Osteoblast (primary cell): ENCODE measurements at regions not wholly inside any gene's neighbourhood (a gene's known extent, or its start where the extent isn't known, plus 50 kb on each side); places are given as distances from the start of the nearest gene placed in this dataset.

ENCODE experiments used
- DNase-seq: peaks from one replicate; pipeline ENCODE4 v3.0.0; 2011; ENCODE audit warnings: low spot score, mixed read lengths; ENCODE audit not compliant: insufficient read length; ENCODE audit errors: missing footprints
- H2AFZ ChIP-seq: 2 replicates; pipeline ENCODE4 v1.6.0; 2011; ENCODE audit warnings: mild to moderate bottlenecking, low read length
- H3K27ac ChIP-seq: 2 replicates; pipeline ENCODE4 v1.5.1; 2011; ENCODE audit warnings: mild to moderate bottlenecking, low read depth, low read length, moderate library complexity
- H3K27me3 ChIP-seq: 2 replicates; pipeline ENCODE4 v1.6.0; 2012; ENCODE audit warnings: mild to moderate bottlenecking, control low read depth, inconsistent platforms, low read length, moderate library complexity; ENCODE audit not compliant: insufficient read depth
- H3K36me3 ChIP-seq: 2 replicates; pipeline ENCODE4 v1.5.1; 2011; ENCODE audit warnings: mild to moderate bottlenecking, low read length, control low read depth, moderate library complexity; ENCODE audit not compliant: insufficient read depth
- H3K4me1 ChIP-seq: 2 replicates; pipeline ENCODE4 v1.5.1; 2011; ENCODE audit warnings: mild to moderate bottlenecking, low read length, control low read depth, moderate library complexity; ENCODE audit not compliant: insufficient read depth
- H3K4me2 ChIP-seq: 2 replicates; pipeline ENCODE4 v1.6.0; 2011; ENCODE audit warnings: mild to moderate bottlenecking, low read length; ENCODE audit not compliant: insufficient read depth
- H3K4me3 ChIP-seq: fragments of 200-600 bp; sonication (generic); 3 replicates; pipeline ENCODE4 v1.5.1; 2012; ENCODE audit warnings: mild to moderate bottlenecking, low read length, inconsistent platforms; ENCODE audit not compliant: insufficient read depth
- H3K79me2 ChIP-seq: 2 replicates; pipeline ENCODE4 v1.6.0; 2012; ENCODE audit warnings: mild to moderate bottlenecking, low read length, control low read depth, inconsistent platforms; ENCODE audit not compliant: insufficient read depth
- H3K9me3 ChIP-seq: 2 replicates; pipeline ENCODE4 v1.5.1; 2011; ENCODE audit warnings: low read depth, low read length, control low read depth
- H4K20me1 ChIP-seq: 2 replicates; pipeline ENCODE4 v1.6.0; 2012; ENCODE audit warnings: mild to moderate bottlenecking, low read length, control low read depth; ENCODE audit not compliant: insufficient read depth
- CTCF ChIP-seq: IDR thresholded peaks from 2 replicates; pipeline ENCODE4 v1.5.1; 2011; ENCODE audit warnings: mild to moderate bottlenecking, low read depth, low read length, moderate library complexity; ENCODE audit errors: extremely low read depth

GRCh38 chr7:125465527-125465926 is 535.9 kb upstream of the POT1 start:
- Histone ChIP-seq H3K27ac (no peak overlapping the region), H3K79me2 (no peaks in the 10 kb centered on the region), H3K9me3 (no peaks in the 10 kb centered on the region), H3K36me3 (no peaks in the 10 kb centered on the region), H3K4me1 (no peaks in the 10 kb centered on the region), H4K20me1 (no peaks in the 10 kb centered on the region), H2AFZ (no peak overlapping the region), H3K27me3 (no peaks in the 10 kb centered on the region), H3K4me3 (no peak overlapping the region), H3K4me2 (no peak overlapping the region)
- TF ChIP-seq CTCF, result no peak
- DNase-seq, result no peak

GRCh38 chr7:125462615-125463014 is 533.0 kb upstream of the POT1 start:
- Histone ChIP-seq H3K27ac (no peak overlapping the region), H3K4me1 (no peaks in the 10 kb centered on the region), H3K36me3 (no peaks in the 10 kb centered on the region), H3K4me2 (no peak overlapping the region), H3K79me2 (no peaks in the 10 kb centered on the region), H4K20me1 (no peaks in the 10 kb centered on the region), H3K4me3 (no peak overlapping the region), H2AFZ (no peak overlapping the region), H3K27me3 (no peaks in the 10 kb centered on the region), H3K9me3 (no peaks in the 10 kb centered on the region)
- no peak for TF ChIP-seq CTCF
- DNase-seq, result no peak

GRCh38 chr7:125459038-125459437 is 529.4 kb upstream of the POT1 start:
- Histone ChIP-seq H3K27ac (no peak overlapping the region), H3K4me2 (no peak overlapping the region), H3K4me1 (no peaks in the 10 kb centered on the region), H3K36me3 (no peaks in the 10 kb centered on the region), H3K27me3 (no peaks in the 10 kb centered on the region), H3K4me3 (no peak overlapping the region), H3K79me2 (no peaks in the 10 kb centered on the region), H2AFZ (no peak overlapping the region), H3K9me3 (no peaks in the 10 kb centered on the region), H4K20me1 (no peaks in the 10 kb centered on the region)
- no peak for TF ChIP-seq CTCF
- no peak for DNase-seq

- DNase-seq, result no peak
- no peaks in the 10 kb centered on the region for H3K9me3 ChIP-seq
- H3K4me2 ChIP-seq, result no peak overlapping the region
- no peaks in the 10 kb centered on the region for H3K36me3 ChIP-seq
- H3K4me1 ChIP-seq, result no peaks in the 10 kb centered on the region
- no peak overlapping the region for H2AFZ ChIP-seq
- H3K4me3 ChIP-seq, result no peak overlapping the region
- no peaks in the 10 kb centered on the region for H4K20me1 ChIP-seq
- no peaks in the 10 kb centered on the region for H3K79me2 ChIP-seq
- H3K27me3 ChIP-seq, result no peaks in the 10 kb centered on the region
- TF ChIP-seq CTCF, result no peak
- H3K27ac ChIP-seq, result no peak overlapping the region
Measured at GRCh38 chr7:125450749-125451148, 521.1 kb upstream of the POT1 start.
